Lower leg skin (tissue), 3 donors: ENCODE measurements at regions not wholly inside any gene's neighbourhood (a gene's known extent, or its start where the extent isn't known, plus 50 kb on each side); places are given as distances from the start of the nearest gene placed in this dataset.

Source experiments
- CTCF ChIP-seq, 3 donors: fragments of 450-650 bp; IDR thresholded peaks; one replicate each; pipeline ENCODE4 v1.5.1; 2016; ENCODE audit warnings: antibody characterized with exemption in 3 of 3, mild to moderate bottlenecking in 3 of 3, moderate library complexity in 2 of 3
- POLR2A ChIP-seq, 2 donors: fragments of 450-650 bp; IDR thresholded peaks; one replicate each; pipeline ENCODE4 v1.6.1; 2016 to 2017; ENCODE audit warnings: antibody characterized with exemption in 2 of 2, mild to moderate bottlenecking in 1 of 2, moderate library complexity in 1 of 2

- TF ChIP-seq CTCF (IDR thresholded peaks at IDR 0.05) (no peak), POLR2A (IDR thresholded peaks at IDR 0.05) (no peak)
Observed at GRCh38 chr7:53191836-53192443, 156.5 kb downstream of the POM121L12 start.
